ENCODE measurements at regions not wholly inside any gene's neighbourhood (a gene's known extent, or its start where the extent isn't known, plus 50 kb on each side); places are given as distances from the start of the nearest gene placed in this dataset.

DNA sequence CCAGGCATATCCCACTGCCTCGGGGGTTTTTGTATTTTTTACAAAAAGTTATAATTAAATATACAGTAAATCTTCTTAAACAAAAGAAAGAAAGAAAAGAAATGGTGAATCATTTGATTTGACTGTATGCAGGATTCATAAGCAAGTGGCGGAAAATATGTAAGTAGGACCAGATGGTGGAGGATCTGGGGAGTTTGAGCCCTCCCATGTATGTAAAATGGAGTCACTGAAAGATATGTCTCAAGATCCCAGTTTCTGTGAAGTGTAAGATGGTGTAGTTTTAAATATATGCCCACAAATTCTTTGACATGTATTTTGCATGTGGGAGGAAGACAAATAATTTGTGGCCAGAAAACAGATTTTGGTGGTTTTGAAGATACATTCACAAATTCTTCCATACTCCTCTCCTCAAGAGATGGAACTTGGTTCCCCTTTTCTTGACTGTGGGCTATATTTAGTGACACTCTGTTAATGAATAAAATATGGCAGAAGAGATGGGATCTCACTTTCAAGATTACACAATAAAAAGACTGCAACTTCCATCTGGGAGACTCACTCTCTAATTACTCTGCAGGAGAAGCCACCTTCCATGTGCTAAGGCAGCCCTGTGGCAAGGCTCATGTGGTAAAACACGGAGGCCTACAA, 133.6 kb upstream of the S100G start (continued):
- TF ChIP-seq, protein P1, sequence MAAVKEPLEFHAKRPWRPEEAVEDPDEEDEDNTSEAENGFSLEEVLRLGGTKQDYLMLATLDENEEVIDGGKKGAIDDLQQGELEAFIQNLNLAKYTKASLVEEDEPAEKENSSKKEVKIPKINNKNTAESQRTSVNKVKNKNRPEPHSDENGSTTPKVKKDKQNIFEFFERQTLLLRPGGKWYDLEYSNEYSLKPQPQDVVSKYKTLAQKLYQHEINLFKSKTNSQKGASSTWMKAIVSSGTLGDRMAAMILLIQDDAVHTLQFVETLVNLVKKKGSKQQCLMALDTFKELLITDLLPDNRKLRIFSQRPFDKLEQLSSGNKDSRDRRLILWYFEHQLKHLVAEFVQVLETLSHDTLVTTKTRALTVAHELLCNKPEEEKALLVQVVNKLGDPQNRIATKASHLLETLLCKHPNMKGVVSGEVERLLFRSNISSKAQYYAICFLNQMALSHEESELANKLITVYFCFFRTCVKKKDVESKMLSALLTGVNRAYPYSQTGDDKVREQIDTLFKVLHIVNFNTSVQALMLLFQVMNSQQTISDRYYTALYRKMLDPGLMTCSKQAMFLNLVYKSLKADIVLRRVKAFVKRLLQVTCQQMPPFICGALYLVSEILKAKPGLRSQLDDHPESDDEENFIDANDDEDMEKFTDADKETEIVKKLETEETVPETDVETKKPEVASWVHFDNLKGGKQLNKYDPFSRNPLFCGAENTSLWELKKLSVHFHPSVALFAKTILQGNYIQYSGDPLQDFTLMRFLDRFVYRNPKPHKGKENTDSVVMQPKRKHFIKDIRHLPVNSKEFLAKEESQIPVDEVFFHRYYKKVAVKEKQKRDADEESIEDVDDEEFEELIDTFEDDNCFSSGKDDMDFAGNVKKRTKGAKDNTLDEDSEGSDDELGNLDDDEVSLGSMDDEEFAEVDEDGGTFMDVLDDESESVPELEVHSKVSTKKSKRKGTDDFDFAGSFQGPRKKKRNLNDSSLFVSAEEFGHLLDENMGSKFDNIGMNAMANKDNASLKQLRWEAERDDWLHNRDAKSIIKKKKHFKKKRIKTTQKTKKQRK (IDR thresholded peaks at IDR 0.05; ENCODE audit: borderline replicate concordance, low read depth, low read length): no peak
- TF ChIP-seq SAFB2 (IDR thresholded peaks at IDR 0.05; ENCODE audit: borderline replicate concordance, low read depth, low read length, severe bottlenecking): no peak
- TF ChIP-seq, protein P2, sequence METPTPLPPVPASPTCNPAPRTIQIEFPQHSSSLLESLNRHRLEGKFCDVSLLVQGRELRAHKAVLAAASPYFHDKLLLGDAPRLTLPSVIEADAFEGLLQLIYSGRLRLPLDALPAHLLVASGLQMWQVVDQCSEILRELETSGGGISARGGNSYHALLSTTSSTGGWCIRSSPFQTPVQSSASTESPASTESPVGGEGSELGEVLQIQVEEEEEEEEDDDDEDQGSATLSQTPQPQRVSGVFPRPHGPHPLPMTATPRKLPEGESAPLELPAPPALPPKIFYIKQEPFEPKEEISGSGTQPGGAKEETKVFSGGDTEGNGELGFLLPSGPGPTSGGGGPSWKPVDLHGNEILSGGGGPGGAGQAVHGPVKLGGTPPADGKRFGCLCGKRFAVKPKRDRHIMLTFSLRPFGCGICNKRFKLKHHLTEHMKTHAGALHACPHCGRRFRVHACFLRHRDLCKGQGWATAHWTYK (CRISPR knock-in tag; IDR thresholded peaks at IDR 0.05): no peak
- no peak for TF ChIP-seq CBFA2T3 (IDR thresholded peaks at IDR 0.05)
- no peak for TF ChIP-seq SMAD3 (CRISPR knock-in tag; conservative IDR thresholded peaks at IDR 0.05)
- TF ChIP-seq EHMT2 (IDR thresholded peaks at IDR 0.05): no peak
- TF ChIP-seq, protein P3, sequence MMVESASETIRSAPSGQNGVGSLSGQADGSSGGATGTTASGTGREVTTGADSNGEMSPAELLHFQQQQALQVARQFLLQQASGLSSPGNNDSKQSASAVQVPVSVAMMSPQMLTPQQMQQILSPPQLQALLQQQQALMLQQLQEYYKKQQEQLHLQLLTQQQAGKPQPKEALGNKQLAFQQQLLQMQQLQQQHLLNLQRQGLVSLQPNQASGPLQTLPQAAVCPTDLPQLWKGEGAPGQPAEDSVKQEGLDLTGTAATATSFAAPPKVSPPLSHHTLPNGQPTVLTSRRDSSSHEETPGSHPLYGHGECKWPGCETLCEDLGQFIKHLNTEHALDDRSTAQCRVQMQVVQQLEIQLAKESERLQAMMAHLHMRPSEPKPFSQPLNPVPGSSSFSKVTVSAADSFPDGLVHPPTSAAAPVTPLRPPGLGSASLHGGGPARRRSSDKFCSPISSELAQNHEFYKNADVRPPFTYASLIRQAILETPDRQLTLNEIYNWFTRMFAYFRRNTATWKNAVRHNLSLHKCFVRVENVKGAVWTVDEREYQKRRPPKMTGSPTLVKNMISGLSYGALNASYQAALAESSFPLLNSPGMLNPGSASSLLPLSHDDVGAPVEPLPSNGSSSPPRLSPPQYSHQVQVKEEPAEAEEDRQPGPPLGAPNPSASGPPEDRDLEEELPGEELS (CRISPR knock-in tag; IDR thresholded peaks at IDR 0.05; ENCODE audit: borderline replicate concordance): no peak
